A204.1 (cell line): ENCODE measurements at regions not wholly inside any gene's neighbourhood (a gene's known extent, or its start where the extent isn't known, plus 50 kb on each side); places are given as distances from the start of the nearest gene placed in this dataset.

Experiments used
- FAIRE-seq: peaks from 2 replicates; lab custom pipeline; 2012; peaks lifted over from hg19 to GRCh38; lab: Jason Lieb, UNC

GRCh38 chr6:133583907-133584427 is 304.9 kb upstream of the TCF21 start:
- FAIRE-seq, result no peak

- FAIRE-seq, result no peak
Measured at GRCh38 chr6:133584823-133585222, 304.1 kb upstream of the TCF21 start.

GRCh38 chr6:133585978-133586377 is 302.9 kb upstream of the TCF21 start:
- no peak for FAIRE-seq

GRCh38 chr6:133587546-133588160 is 301.3 kb upstream of the TCF21 start:
- no peak for FAIRE-seq

GRCh38 chr6:133590196-133590595 is 298.7 kb upstream of the TCF21 start:
- no peak for FAIRE-seq

- FAIRE-seq, result no peak
Measured at GRCh38 chr6:133590814-133591213, 298.1 kb upstream of the TCF21 start.

GRCh38 chr6:133591275-133591674 is 297.6 kb upstream of the TCF21 start:
- FAIRE-seq, result no peak

GRCh38 chr6:133594652-133595110 is 294.2 kb upstream of the TCF21 start:
- no peak for FAIRE-seq

GRCh38 chr6:133595111-133595761 is 293.7 kb upstream of the TCF21 start:
- FAIRE-seq, result no peak

- FAIRE-seq, result no peak
Measured at GRCh38 chr6:133606852-133607251, 282.1 kb upstream of the TCF21 start.

- no peak for FAIRE-seq
Measured at GRCh38 chr6:133608620-133609019, 280.3 kb upstream of the TCF21 start.

GRCh38 chr6:133609415-133610226 is 279.3 kb upstream of the TCF21 start:
- FAIRE-seq, result no peak

GRCh38 chr6:133610227-133610840 is 278.6 kb upstream of the TCF21 start:
- no peak for FAIRE-seq

- no peak for FAIRE-seq
Measured at GRCh38 chr6:133610971-133611370, 277.9 kb upstream of the TCF21 start.

GRCh38 chr6:133612459-133612858 is 276.5 kb upstream of the TCF21 start:
- no peak for FAIRE-seq

- FAIRE-seq, result no peak
Measured at GRCh38 chr6:133613211-133613610, 275.7 kb upstream of the TCF21 start.

GRCh38 chr6:133621751-133622150 is 267.2 kb upstream of the TCF21 start:
- FAIRE-seq, result no peak

GRCh38 chr6:133623065-133623464 is 265.8 kb upstream of the TCF21 start:
- no peak for FAIRE-seq

- FAIRE-seq, result no peak
Measured at GRCh38 chr6:133623621-133624020, 265.3 kb upstream of the TCF21 start.

GRCh38 chr6:133626096-133626666 is 262.7 kb upstream of the TCF21 start:
- no peak for FAIRE-seq

- peak; percentile 3 for FAIRE-seq
Measured at GRCh38 chr6:133629970-133630369, 258.9 kb upstream of the TCF21 start.

GRCh38 chr6:133630651-133631050 is 258.3 kb upstream of the TCF21 start:
- FAIRE-seq, result no peak
